Fibroblast of skin of left biceps (primary cell): ENCODE measurements at regions not wholly inside any gene's neighbourhood (a gene's known extent, or its start where the extent isn't known, plus 50 kb on each side); places are given as distances from the start of the nearest gene placed in this dataset.

Source experiments
- DNase-seq, 2 experiments: peaks; one replicate each; pipeline ENCODE4 v3.0.0-alpha.2; 2013; ENCODE audit warnings: low read depth in 2 of 2

DNA sequence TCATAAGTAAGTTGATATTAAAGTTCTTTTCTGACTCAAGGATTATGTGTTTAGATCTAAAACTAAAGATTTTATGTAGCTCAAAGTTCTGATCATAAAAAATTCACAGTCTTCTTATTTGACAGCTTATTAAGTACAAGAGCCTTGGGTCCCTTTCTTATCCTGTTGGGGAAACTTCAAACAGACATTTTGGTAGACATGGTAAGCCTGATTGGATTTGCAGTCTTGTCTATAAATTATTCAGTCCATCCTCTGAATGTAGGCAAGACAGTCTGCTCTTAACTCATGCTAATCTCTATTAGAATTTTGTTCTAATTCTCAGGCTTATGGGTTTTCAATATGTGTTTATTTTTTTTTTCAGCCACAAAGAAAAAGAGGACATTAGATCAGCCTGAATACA lies 1718.7 kb upstream of the SLC10A2 start:
- DNase-seq = no peak

DNA sequence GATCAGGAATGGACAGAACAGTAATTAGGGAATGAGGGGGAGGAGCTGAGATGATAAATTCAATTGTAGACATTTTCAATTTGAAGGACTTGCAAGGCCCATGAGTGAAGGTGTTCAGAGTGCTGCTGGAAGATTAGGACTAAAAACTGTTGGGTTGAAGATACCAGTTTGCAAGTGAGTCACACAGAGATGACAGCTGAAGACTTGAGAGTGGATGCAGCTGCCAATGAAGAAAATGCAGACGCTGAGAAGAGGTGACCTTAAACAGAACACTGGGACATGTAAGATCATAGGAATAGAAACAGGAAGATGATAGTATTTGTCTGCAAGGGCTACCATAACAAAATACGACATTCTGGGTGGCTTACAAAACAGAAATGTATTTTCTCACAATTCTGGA lies 1716.5 kb upstream of the SLC10A2 start:
- no peak for DNase-seq

DNA sequence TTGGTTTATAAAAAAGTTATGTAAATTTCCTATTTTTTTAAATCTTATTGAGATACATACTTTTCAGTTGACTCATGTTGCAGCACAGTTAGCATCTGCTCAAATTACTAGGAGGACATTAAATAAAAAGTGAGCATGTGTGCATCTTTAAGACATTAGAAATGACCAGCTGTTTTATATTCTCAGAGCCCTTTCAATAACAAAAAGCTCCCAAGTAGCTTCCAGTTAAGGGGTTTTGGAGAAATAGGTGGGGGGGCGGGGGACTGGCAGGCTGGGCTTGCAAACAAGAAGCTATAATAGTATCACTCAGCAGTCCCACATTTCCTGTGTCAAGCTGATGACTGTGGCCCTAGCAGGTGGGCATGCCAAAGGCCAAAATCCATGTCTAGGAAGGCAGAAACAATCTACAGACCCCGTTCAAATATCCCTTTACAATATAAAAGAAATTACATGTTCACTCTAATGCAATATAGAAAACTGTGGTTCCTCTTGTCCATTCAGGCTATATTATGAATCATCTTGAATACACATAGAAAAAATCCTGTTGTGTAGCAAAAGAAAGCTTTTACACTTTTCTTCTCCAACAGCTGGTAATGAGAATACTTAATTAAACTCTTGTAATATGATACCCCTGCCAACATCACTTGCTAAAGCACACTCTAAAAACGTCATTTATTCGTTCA lies 1713.2 kb upstream of the SLC10A2 start:
- peak; percentile 38 to 53 for DNase-seq

DNA sequence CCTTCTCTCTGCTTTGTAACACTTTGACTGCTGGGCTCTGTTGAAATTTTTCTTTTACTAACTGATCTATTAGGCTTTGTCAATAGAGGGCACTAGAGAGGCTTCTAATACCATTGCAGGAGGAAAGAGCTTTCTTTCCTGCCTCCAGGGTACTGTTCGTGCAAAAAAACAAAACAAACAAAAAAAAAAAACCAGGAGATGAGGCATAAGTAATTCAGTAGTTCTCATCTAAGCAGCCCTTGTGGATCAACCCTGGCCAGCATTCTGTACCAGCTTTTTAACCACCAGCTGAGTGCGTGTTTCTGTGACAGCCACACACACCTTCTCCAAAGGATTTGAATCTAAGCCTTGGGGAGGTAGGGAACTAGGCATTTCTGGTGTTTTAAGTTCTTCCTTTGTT lies 1707.6 kb upstream of the SLC10A2 start:
- peak; percentile 19 to 24 for DNase-seq

DNA sequence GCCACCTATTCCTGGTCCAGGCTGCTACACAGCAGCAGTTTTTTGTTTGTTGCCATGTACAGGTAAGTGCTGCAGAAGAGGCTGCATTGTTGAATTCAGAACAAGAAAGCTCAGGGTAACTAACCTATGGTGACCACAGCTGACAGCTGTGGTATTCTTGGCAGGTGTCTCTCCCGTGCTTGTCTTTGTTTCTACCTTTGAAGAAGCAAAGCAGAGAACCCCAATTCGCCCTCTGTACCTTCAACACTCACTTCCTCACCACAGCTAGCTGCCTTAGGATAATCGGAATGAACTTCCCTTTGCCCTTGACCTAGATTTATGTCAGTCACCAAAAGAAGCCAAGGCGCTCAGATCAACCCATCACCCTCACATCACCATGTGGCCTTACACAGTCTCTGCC lies 1703.3 kb upstream of the SLC10A2 start:
- DNase-seq = no peak

DNA sequence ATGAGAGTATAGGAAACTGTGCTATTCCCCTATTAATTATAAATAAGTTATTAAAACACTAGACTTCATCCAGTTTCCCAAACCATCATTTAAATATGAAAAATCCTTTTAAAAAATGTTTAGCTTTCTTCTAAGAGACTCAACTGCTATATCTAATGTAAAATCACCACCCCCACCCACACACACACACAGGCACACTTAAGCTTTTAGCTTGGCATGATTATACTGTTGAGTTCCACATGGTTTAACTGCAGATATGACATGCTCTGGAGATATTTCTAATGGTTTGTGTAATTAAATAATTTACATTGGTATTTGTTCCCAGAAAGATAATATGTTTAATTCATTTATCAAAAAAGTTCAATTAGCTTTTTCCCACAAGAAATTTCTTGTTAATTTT lies 1700.1 kb upstream of the SLC10A2 start:
- no peak for DNase-seq

DNA sequence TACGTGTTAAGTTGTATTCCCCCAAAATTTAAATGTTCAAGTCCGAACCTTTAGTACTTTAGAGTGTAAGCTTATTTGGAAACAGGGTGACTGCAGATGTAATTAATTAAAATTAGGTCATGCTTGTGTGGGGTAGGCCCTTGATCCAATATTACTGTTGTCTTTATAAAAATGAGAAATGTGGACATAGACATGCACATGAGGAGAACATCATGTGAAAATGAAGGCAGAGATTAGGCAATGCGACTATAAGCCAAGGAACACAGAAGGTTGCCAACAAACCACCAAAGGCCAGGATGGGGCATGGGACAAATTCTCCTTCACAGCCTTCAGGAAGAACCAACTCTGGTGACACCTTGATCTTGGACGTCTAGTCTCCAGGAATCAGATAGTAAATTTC lies 1698.4 kb upstream of the SLC10A2 start:
- DNase-seq = no peak

DNA sequence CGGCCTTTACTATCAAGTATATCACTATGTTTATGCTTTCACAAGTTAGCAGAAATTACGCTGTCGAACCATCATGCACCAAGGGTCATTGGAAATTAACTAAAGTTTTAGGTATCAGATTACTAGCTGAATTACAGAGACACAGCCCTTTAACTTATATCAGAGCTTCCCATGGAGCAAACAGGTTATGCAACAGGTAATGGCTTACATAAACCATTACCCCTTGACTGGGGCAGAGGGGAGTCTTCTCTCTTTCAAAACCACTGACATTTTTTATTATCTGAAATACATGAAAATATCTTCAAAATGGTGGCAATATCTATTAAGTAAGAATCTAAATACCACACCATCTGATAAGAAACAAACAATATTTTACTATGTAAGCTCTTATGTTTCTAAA lies 1692.9 kb upstream of the SLC10A2 start:
- DNase-seq = no peak

DNA sequence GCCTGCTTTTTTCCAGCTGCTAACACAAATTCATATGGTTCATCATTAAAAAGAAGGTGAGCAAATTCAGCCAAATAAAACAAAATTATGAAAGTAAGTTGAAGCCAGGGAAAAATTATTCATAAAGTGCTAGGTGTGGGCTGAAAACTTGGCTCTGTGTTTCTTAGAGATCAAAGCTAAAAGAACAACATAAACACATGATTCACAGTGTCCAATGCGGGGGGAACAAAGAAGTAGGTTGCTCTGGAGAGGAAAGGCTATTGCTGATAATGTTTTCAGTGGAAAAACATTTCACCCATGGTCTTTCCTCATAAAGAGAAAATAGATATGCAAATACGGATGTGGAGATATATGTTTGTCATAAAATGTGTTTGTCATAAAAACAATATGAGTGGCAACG lies 1691.5 kb upstream of the SLC10A2 start:
- DNase-seq = no peak

DNA sequence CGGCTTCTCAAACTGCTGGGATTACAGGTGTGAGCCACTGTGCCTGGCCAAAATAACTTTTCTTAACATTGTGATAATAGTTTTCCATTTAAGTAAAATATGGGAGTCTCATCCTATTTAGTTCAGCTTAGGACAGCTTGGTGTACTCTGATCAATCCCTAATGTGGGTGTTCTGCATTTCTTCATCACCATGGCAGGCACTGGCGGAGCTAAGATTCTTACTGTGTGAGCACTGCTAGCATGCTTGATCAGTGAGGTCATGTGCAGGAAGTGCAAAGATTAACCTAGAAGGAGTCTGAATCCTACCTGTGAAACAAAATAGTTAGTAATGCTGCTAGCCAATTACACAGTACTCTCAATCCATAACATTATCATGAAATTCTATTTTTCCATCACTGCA lies 1684.2 kb upstream of the SLC10A2 start:
- DNase-seq = no peak

DNA sequence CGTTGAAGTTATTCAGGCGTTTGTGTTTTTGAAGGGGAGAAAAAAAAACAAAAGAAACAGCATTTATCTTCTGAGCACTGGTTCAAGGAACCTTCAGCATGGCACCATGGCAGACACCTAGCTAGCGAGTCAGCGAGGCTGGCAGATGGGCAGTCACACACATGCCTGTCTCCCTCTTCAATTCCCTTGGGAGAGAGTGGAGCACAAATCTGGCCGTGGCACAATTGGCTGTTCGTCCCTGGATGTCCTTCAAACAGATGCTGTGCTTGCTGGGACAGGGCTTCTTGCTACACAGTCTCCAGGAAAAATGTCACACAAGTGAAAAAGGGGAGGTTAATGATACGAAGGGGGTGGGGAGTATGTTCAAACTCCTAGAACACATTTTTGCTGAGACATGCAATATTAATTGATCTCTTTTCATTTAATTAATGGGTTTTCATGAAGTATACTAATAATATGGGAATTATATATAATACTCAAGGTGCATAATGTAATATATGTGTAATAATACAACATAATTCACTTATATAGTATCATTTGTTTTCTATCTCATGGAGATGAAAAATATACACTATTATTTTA lies 1674.5 kb upstream of the SLC10A2 start:
- no peak for DNase-seq

DNA sequence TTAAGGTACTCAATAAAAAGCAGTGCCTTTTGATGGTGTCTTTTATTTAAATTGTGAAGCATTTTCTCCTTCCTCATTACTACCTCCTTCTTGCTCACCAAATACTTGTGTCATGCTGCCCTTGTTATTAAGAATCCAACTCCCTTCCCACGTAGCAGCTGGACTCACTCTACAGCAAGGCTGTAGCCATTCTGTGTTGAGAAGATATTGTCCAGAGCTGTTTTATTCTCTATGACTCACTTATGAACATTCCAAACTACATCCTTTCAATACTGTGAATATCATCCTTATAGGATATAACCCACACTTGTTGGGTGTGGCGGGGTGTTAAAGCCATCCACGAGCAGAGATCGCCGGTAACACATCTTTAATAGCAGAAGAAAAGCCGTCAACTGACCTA lies 1671.5 kb upstream of the SLC10A2 start:
- no peak for DNase-seq

DNA sequence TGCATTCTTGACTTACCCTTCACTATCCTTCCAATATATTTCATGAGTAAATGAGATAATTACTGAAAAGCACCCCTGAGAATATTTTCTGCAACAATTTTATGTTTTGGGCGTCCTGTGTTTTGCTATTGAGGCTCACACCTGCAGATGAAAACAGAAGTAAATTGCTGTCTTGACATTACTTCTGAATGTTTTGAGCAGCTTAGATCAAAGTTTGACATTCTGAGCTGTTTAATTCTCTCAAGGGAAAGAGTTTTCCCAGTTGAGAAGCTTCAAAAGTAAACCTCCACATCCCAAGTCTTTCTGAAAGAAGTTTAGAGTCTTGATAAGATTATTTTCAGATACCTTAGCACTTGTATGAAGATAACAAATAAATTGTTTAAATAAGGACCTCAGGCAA lies 1667.2 kb upstream of the SLC10A2 start:
- no peak for DNase-seq

DNA sequence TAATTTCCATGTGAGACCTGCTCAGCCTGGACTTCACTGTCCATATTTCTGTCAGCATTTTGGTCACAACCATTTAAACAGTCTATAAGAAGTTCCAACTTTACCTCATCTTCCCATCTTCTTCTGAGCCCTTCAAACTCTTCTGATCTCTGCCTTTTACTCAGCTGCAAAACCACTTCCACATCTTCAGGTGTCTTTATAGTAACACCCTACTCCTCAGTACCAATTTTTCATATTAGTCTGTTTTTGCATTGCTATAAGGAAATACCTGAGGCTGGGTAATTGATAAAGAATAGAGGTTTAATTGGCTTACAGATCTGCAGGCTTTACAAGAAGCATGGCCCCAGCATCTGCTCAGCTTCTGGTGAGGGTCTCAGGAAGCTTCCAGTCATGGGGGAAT lies 1648.9 kb upstream of the SLC10A2 start:
- no peak for DNase-seq

DNA sequence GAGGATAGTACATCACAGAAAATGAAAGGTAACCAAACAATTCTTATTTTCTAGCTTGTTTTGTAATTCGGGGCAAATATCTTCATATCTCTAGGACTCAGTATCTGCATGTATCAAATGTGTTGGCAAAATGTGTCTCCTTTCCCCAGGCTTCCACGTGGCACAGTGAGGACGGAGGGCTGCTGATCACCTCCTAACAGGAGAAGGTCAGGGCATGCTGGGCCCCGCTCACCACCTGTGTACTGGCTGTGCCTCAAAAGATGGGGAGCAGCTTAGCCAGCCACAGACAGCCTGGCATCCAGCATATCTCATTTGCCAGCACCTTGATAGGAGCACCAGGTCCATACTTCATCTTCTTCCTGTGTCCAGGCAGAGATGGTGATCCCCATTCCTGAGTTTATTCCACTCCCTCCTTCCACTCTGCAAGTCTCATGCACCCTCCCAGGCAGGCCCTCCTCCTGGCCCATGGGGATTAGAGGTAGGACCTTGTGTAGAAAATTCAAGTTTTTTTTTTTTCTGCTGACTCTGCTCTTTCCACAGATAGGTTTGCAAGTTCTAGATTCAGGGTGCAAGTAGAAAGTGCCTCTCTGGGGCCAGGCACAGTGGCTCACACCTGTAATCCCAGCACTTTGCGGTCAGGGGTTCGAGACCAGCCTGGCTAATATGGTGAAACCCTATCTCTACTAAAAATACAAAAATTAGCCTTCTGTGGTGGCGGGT lies 1639.0 kb upstream of the SLC10A2 start:
- DNase-seq = no peak

DNA sequence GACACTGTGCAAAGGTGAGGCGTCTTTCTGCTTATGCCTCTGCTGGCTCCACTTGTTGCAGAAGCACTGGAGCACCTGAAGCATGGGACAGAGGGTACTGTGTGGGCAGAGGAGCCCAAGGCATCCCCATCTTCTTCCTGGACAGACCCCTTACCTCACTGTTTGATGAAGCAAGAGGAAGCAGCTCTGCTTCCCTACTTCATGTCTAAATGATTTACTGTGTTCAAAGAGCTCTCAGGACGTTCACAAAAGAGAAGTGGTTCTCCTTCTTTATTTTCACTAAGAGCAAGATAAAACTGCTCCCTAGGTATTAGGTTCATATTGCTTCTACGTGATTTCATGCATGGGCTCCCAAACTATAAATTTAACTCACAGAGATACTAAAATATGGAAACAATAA lies 1635.4 kb upstream of the SLC10A2 start:
- DNase-seq = no peak

DNA sequence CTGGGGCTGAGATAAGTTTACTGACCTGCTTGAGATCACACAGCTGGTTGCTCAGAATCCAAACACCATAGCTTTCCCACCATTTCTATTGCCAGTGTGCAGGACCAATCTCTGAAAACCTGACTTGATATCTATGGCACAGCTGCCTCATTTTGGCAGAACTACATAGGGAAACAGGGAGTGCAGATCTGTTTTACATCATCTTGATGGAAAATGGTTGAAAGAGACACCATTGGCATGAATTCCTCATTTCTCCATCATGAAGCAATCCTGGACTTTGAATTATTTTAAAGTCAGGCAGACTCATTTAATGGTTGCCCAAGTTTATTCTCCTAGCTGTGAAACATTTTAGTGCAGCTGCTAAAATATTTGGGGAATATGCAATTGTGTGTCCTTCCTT lies 1628.2 kb upstream of the SLC10A2 start:
- DNase-seq = no peak

DNA sequence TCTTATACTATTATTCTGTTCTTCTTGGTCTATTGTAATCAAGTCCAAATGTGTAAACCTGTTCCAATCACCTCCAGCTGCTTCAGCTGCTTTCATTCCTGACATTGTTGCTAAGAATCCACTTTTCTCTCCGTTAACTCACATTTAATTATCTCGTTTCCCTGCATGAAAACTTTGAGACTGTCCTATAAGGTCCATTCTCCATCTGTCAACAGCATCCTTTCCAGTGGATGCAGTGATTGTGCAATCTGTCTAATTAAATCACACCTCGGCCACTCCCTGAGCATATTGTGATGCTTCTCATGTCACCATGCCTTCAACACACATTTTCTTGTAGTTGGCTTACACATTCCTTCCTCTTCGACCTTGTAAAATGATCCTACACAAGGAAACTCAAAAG lies 1626.9 kb upstream of the SLC10A2 start:
- no peak for DNase-seq

DNA sequence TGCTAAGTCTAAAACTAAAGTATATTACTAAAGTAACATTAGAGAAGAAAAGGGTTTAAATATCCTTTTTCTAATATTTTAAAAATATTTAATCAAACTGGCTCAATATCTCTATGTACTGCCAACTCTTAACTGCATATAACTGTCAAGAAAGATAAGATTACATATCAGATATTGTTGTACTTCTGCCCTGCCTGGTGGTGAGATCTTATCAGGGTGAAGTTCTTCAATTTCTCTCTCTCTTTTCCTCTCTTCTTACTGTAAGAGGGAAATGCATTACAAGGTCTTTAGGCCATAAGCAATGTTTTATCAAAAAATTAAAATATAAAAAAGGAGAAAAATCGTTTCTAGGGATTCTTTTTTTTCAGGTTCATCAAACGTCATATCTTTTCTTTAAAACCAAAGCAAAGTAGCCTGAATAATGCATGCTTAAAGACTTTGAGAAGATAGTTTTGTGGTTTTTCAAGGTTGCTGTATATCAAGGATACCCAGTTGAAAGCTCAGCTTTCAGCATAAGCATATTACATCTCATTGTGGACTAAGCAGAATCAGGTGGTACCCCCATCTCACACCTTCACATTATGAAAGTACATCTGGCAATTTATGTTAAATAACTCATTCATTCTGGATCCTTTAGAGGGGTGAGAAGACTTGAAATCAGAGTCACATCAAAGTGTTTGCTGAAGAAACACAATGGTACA lies 1625.7 kb upstream of the SLC10A2 start:
- no peak for DNase-seq

DNA sequence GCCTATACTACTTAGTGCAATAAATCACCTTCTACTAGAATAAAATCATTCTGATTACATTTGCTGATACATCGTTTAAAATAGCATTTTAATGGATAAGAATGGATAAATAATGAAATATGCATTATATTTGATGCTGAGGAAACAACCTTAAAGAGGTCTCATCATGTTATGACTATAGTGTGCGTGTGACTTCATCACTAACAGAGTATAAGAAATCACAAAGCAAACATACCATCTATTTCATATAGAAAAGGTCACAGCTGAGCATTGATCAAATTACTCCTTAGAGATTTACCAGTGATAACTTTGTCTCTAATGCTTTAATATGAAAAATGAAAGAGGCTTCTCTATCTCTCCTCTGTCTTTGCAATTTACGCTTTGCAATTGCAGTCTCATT lies 1620.3 kb upstream of the SLC10A2 start:
- no peak for DNase-seq

DNA sequence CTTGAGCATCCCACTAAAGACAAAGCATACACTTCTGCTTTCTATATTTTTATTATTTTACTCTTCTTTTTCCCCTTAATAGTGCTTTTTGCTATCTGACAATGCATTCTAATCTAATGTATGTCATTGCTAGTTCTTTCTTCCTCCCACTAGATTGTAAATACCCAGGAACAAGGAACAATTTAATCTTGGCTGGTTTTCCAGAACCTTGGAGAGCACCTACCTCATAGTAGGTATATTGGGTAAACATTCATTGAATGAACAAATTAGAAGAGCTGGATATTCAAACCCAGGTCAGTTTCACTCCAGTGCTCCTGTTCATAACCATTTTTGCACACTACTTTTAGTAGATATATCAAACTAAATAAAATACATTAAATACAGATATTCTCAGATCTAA lies 1617.6 kb upstream of the SLC10A2 start:
- DNase-seq = no peak

DNA sequence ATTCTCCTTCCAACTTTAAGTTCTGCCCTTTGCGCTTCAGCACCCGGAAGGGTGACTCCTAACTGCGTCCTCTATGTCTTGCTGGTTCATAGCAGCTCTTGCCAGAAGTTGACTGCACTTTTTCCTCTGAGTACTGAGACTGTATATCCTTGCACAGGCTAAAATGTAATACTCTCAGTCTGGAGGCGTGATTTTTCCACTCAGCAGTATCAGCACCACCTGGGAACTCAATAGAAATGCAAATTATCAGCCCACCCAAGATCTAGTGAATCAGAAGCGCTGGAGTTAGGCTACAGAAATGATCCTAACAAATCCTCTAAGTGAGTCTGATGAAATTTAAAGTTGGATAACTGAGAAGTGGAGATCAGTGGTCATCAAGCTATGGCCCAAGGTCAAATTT lies 1611.9 kb upstream of the SLC10A2 start:
- no peak for DNase-seq

DNA sequence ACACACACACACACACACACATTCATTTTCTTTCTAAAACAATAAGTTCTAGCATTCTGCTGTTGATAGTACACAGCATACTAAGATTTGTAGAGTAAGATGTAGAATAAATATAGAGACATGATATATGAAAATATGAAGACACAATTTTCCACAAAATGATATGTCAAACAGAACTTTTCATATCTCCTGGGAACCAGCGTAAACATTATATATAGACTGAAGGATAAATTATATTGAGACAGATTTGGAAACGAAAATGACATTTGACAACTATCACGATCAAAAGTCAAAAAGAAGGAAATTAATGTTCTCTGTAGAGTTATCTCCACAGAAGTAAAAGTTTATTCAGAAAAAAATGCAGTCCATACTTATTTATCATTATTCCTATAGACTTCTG lies 1605.7 kb upstream of the SLC10A2 start:
- no peak for DNase-seq
